ENCODE measurements at regions not wholly inside any gene's neighbourhood (a gene's known extent, or its start where the extent isn't known, plus 50 kb on each side); places are given as distances from the start of the nearest gene placed in this dataset.

DNA sequence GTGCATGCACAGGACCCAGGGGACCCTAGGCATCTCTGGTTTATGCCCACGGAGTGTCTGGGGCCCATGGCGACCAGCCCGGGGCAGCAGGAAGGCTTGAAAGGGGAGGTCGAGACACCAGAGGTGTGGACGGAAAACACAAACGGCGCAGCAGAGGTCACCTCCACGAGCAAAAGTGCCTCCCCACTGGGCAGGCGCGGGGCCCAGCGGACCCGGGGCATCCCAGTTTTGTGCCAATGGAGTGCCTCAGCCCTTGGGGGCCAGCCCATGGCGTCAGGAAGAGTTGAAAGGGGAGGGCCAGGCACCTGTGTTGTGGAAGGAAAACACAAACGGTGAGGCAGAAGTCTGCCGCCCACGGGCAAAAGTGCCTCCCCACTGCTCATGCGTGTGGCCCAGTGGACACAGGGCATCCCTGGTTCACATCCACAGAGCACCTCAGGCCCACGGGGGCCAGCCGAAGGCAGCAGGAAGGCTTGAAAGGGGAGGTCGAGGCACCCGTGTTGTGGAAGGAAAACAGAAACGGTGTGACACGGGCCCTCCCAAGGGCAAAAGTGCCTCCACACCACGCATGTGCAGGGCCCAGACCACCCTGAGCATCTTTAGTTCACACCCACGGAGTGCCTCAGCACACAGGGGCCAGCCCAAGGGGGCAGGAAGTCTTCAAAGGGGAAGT, 378.8 kb downstream of the ALG10 start:
- no peak overlapping the region for H3K27ac Mint-ChIP-seq
- H3K27me3 Mint-ChIP-seq (ENCODE audit: low read depth) = no peaks in the 10 kb centered on the region; the same call in none of the 2 replicates
- Histone ChIP-seq H3K23me2 (ENCODE audit: insufficient read length, low read depth, low read length, poor library complexity, severe bottlenecking) (no peaks in the 10 kb centered on the region), H2BK20ac (ENCODE audit: low read depth, low read length, poor library complexity, severe bottlenecking) (no peak overlapping the region), H4K8ac (replicated peaks; ENCODE audit: insufficient read length, low read depth, low read length) (no peak overlapping the region), H3T11ph (ENCODE audit: low read length) (no peak overlapping the region), H4K20me1 (ENCODE audit: control insufficient read depth, insufficient read depth, insufficient read length) (no peaks in the 10 kb centered on the region), H2AK5ac (ENCODE audit: insufficient read length, low read length) (no peak overlapping the region), H3K56ac (ENCODE audit: insufficient read length, low read depth, low read length) (no peak overlapping the region), H4K5ac (ENCODE audit: insufficient read length, low read depth, low read length) (no peak overlapping the region), H2BK15ac (ENCODE audit: low read depth, low read length) (no peak overlapping the region), H3K9me3 (ENCODE audit: control insufficient read depth, low read depth, low read length) (peaks cover 99% of the 10 kb centered on the region), H2BK5ac (ENCODE audit: insufficient read length, low read length) (no peak overlapping the region), H3K14ac (ENCODE audit: insufficient read depth, low read length) (no peak overlapping the region), H4K91ac (ENCODE audit: insufficient read length, low read depth, low read length) (no peak overlapping the region), H2AFZ (ENCODE audit: low read length) (no peak overlapping the region), H3K23ac (ENCODE audit: insufficient read length, low read depth, low read length) (no peak overlapping the region), H2BK12ac (ENCODE audit: insufficient read length, low read depth, low read length) (no peak overlapping the region), H2BK120ac (ENCODE audit: low read depth, low read length, poor library complexity, severe bottlenecking) (no peak overlapping the region), H3K27ac (ENCODE audit: insufficient read length, low read depth, low read length) (no peak overlapping the region), H3K18ac (ENCODE audit: insufficient read length, low read depth, low read length) (no peak overlapping the region), H3K4me2 (ENCODE audit: insufficient read depth, insufficient read length, low read length) (no peak overlapping the region), H3K4me1 (ENCODE audit: insufficient read depth, low read length) (no peaks in the 10 kb centered on the region), H3K4ac (ENCODE audit: low read depth, low read length) (no peak overlapping the region), H3K79me2 (ENCODE audit: insufficient read depth, low read length) (no peaks in the 10 kb centered on the region), H3K79me1 (ENCODE audit: insufficient read depth, low read depth, low read length, poor library complexity, severe bottlenecking) (no peaks in the 10 kb centered on the region), H3K9ac (ENCODE audit: extremely low read depth, insufficient read length, low read length) (no peak overlapping the region), H3K27me3 (ENCODE audit: insufficient read depth, low read length) (no peaks in the 10 kb centered on the region)
- peaks cover 0 to 7% (median 5%) of the 10 kb centered on the region in 3 experiments; a peak in 5 of 7 replicates for H3K36me3 Mint-ChIP-seq (ENCODE audit: insufficient read depth in 1 of 3, low read depth in 3 of 3)
- no peaks in the 10 kb centered on the region for H3K4me1 Mint-ChIP-seq
- no peak for TF ChIP-seq CTCF (conservative IDR thresholded peaks at IDR 0.05)
- no CpG with 5 or more reads among the region's 25 CpGs for WGBS (ENCODE audit: extremely low coverage, insufficient read length, low lambda C conversion rate)
- DNase-seq = peak; percentile 20
- H3K4me3 Mint-ChIP-seq = no peak overlapping the region
- peaks cover 92 to 98% of the 10 kb centered on the region in 2 experiments for H3K9me3 Mint-ChIP-seq

All from H9 (cell line).